ELF-1 (cell line): ENCODE measurements at regions not wholly inside any gene's neighbourhood (a gene's known extent, or its start where the extent isn't known, plus 50 kb on each side); places are given as distances from the start of the nearest gene placed in this dataset.
"Not testable (repeated sequence)": the region's sequence is repeated elsewhere in the genome, so short reads cannot be mapped to it uniquely, and the experiment has no call there.

Experiments used
- DNase-seq: peaks from one replicate; pipeline ENCODE4 v3.0.0-alpha.2; 2016; ENCODE audit warnings: low read depth, low spot score

GRCh38 chr1:194710671-194711070 is 1524.3 kb upstream of the B3GALT2 start:
- DNase-seq: no peak

- no peak for DNase-seq
Measured at GRCh38 chr1:194709439-194709838, 1523.0 kb upstream of the B3GALT2 start.

GRCh38 chr1:194707074-194707473 is 1520.7 kb upstream of the B3GALT2 start:
- DNase-seq: no peak

- no peak for DNase-seq
Measured at GRCh38 chr1:194705123-194705854, 1518.9 kb upstream of the B3GALT2 start.

- no peak for DNase-seq
Measured at GRCh38 chr1:194698908-194699318, 1512.5 kb upstream of the B3GALT2 start.

- DNase-seq: no peak
Measured at GRCh38 chr1:194693244-194693643, 1506.8 kb upstream of the B3GALT2 start.

GRCh38 chr1:194684636-194685035 is 1498.2 kb upstream of the B3GALT2 start:
- no peak for DNase-seq

GRCh38 chr1:194658090-194658439 is 1471.7 kb upstream of the B3GALT2 start:
- no peak for DNase-seq

GRCh38 chr1:194654956-194655355 is 1468.5 kb upstream of the B3GALT2 start:
- DNase-seq: no peak

GRCh38 chr1:194653385-194653784 is 1467.0 kb upstream of the B3GALT2 start:
- no peak for DNase-seq

- DNase-seq: no peak
Measured at GRCh38 chr1:194647118-194647517, 1460.7 kb upstream of the B3GALT2 start.

- no peak for DNase-seq
Measured at GRCh38 chr1:194644528-194644927, 1458.1 kb upstream of the B3GALT2 start.

GRCh38 chr1:194640322-194640721 is 1453.9 kb upstream of the B3GALT2 start:
- DNase-seq: no peak

- no peak for DNase-seq
Measured at GRCh38 chr1:194629011-194629410, 1442.6 kb upstream of the B3GALT2 start.

GRCh38 chr1:194624833-194625232 is 1438.4 kb upstream of the B3GALT2 start:
- no peak for DNase-seq

- no peak for DNase-seq
Measured at GRCh38 chr1:194618101-194618500, 1431.7 kb upstream of the B3GALT2 start.

- DNase-seq: not testable (repeated sequence)
Measured at GRCh38 chr1:194617272-194617671, 1430.9 kb upstream of the B3GALT2 start.

- DNase-seq: no peak
Measured at GRCh38 chr1:194616835-194617234, 1430.4 kb upstream of the B3GALT2 start.

- no peak for DNase-seq
Measured at GRCh38 chr1:194602184-194602583, 1415.8 kb upstream of the B3GALT2 start.

GRCh38 chr1:194600716-194601115 is 1414.3 kb upstream of the B3GALT2 start:
- no peak for DNase-seq

GRCh38 chr1:194598098-194598497 is 1411.7 kb upstream of the B3GALT2 start:
- no peak for DNase-seq

GRCh38 chr1:194586302-194586701 is 1399.9 kb upstream of the B3GALT2 start:
- no peak for DNase-seq

- no peak for DNase-seq
Measured at GRCh38 chr1:194584052-194584451, 1397.6 kb upstream of the B3GALT2 start.

- DNase-seq: no peak
Measured at GRCh38 chr1:194570476-194570875, 1384.1 kb upstream of the B3GALT2 start.
